Vagina (tissue), 2 donors: ENCODE measurements at regions not wholly inside any gene's neighbourhood (a gene's known extent, or its start where the extent isn't known, plus 50 kb on each side); places are given as distances from the start of the nearest gene placed in this dataset.

Experiments
- DNase-seq, 2 donors: peaks; one replicate each; pipeline ENCODE4 v3.0.0-alpha.2; 2017; ENCODE audit errors: extremely low spot score in 2 of 2
- H3K27ac ChIP-seq: fragments of 200-600 bp; sonication (generic); one replicate; pipeline ENCODE4 v1.5.1; 2019
- H3K27me3 ChIP-seq: fragments of 200-600 bp; sonication (generic); one replicate; pipeline ENCODE4 v1.5.1; 2019
- H3K36me3 ChIP-seq, 2 donors: fragments of 200-600 bp; sonication (generic); one replicate each; pipeline ENCODE4 v1.5.1; 2017 to 2019
- H3K4me1 ChIP-seq: fragments of 200-600 bp; sonication (generic); one replicate; pipeline ENCODE4 v1.5.1; 2019
- H3K4me3 ChIP-seq, 2 donors: fragments of 200-600 bp; sonication (generic); 1 replicate in 1 of 2; 2 replicates in 1 of 2; pipeline ENCODE4 v1.5.1; 2016 to 2019
- H3K9me3 ChIP-seq: fragments of 200-600 bp; sonication (generic); one replicate; pipeline ENCODE4 v1.5.1; 2019
- POLR2A ChIP-seq, 2 donors: fragments of 450-650 bp; IDR thresholded peaks; one replicate each; pipeline ENCODE4 v1.6.1; 2017; ENCODE audit warnings: antibody characterized with exemption in 2 of 2, mild to moderate bottlenecking in 2 of 2, moderate library complexity in 2 of 2
- POLR2AphosphoS5 ChIP-seq, 2 donors: sonication (generic); formaldehyde crosslinking; IDR thresholded peaks; one replicate each; pipeline ENCODE4 v1.9.0; 2017; ENCODE audit warnings: antibody characterized with exemption in 2 of 2, mild to moderate bottlenecking in 2 of 2, low read depth in 1 of 2; ENCODE audit not compliant: insufficient read depth in 1 of 2
- intact Hi-C: fragments of 100-400 bp; cut with DNase I; formaldehyde crosslinking; loops from one replicate; pipeline ENCODE4 v1.15.1; 2023
- TF ChIP-seq, protein P1 (sequence below), 3 experiments: fragments of 450-650 bp in 2 of 3; fragments of 200-600 bp in 1 of 3; sonication (generic) in 1 of 3; IDR thresholded peaks; one replicate each; pipeline ENCODE4 v1.5.1; 2017 to 2019; ENCODE audit warnings: antibody characterized with exemption in 3 of 3, mild to moderate bottlenecking in 2 of 3, moderate library complexity in 2 of 3

DNA sequence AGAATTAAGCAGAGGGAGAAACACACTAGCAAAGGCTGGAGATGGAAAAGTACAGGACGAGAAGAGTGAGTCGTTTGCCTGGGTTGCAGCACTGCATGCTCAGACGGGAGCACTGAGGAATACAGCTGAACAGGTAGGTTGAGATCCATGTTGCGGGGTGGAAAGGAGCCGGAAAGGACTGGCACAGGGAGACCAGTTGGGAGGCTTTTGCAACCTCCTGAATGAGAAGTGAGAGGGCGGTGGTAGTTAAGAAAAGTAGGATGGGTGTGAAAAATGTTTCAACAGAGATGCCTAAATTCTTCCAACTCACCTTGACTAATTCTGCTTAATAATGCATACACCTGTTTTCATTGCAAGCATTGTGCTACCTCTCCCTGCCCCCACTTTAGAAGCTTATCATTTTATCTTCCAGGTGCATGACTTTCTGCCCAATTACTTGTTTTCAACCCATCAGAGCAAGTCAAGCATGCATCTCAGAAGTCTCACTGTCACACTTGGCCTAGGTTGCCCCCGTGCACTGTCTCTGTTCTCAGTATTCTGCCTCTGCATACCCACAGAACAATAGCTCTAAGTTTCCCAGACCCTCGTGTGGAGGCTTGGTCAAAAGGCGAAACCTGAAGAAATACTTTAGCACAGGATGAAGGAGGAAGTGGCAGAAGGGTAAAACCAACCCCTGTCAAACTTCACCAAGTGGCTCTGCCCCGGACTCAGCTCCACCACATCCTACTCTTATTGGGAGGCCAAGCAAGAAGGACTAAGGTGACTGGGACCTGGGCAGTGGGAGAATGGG, 199.3 kb upstream of the BCL6 start:
- H3K9me3 ChIP-seq, result no peaks in the 10 kb centered on the region
- DNase-seq, result no peak
- peaks cover 34% of the 10 kb centered on the region for H3K4me1 ChIP-seq
- no peak for TF ChIP-seq POLR2AphosphoS5 (IDR thresholded peaks at IDR 0.05; ENCODE audit: insufficient read depth in 1 of 2, low read depth in 1 of 2)
- no peaks in the 10 kb centered on the region for H3K27me3 ChIP-seq
- no peak overlapping the region for H3K4me3 ChIP-seq
- no peak overlapping the region for H3K27ac ChIP-seq
- H3K36me3 ChIP-seq, result no peaks in the 10 kb centered on the region
- intact Hi-C loops, result no loop called here

DNA sequence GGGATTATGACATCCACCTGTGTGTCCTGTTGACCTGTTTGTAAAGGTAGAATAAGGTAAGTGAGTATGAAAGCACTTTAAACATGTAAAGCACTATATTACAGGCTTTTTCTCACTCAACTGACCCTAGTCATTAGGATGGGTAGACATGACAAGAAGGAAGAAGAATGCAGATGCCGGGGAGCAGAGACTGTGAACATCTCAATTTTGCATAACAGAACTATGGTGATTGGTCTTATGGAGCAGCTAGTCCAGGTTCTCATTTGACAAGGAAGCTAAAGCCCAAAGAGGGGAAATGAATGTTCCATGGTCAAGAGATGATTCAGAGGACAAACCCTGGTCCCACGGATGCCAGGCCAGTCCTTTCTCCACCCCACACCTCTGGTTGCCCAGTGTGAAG, 200.1 kb upstream of the BCL6 start:
- TF ChIP-seq, protein P1, sequence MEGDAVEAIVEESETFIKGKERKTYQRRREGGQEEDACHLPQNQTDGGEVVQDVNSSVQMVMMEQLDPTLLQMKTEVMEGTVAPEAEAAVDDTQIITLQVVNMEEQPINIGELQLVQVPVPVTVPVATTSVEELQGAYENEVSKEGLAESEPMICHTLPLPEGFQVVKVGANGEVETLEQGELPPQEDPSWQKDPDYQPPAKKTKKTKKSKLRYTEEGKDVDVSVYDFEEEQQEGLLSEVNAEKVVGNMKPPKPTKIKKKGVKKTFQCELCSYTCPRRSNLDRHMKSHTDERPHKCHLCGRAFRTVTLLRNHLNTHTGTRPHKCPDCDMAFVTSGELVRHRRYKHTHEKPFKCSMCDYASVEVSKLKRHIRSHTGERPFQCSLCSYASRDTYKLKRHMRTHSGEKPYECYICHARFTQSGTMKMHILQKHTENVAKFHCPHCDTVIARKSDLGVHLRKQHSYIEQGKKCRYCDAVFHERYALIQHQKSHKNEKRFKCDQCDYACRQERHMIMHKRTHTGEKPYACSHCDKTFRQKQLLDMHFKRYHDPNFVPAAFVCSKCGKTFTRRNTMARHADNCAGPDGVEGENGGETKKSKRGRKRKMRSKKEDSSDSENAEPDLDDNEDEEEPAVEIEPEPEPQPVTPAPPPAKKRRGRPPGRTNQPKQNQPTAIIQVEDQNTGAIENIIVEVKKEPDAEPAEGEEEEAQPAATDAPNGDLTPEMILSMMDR (IDR thresholded peaks at IDR 0.05), result no peak
- H3K36me3 ChIP-seq, result no peaks in the 10 kb centered on the region
- H3K4me1 ChIP-seq, result peaks cover 34% of the 10 kb centered on the region
- H3K4me3 ChIP-seq, result no peak overlapping the region
- no peaks in the 10 kb centered on the region for H3K27me3 ChIP-seq
- no peak overlapping the region for H3K27ac ChIP-seq
- intact Hi-C loops, result no loop called here
- no peak for DNase-seq
- H3K9me3 ChIP-seq, result no peaks in the 10 kb centered on the region

DNA sequence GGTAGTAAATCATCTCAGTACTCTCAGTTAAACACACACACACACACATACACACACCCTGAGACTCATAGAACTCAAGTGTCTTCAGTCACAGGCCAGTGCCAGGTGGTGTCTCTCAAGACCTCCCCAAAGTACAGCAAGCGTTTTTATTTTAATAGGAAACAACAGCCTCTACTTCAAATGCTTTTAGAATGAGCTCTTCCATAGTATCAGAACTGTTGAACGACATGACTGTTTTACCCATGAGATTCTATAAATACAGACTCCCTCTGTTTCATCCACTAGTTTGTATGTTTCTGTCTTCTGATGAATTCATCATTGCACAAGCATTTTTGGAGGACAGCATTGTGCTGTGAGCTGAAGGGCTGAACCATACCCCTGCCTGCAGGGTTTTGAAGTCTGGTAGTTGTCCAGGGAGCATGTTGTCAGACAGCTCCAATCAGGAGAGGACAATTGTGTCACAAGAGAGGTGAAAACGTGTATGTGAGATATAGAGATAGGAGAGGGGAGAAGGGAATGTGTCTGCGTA, 201.0 kb upstream of the BCL6 start:
- no peaks in the 10 kb centered on the region for H3K36me3 ChIP-seq
- H3K9me3 ChIP-seq, result no peaks in the 10 kb centered on the region
- intact Hi-C loops, result no loop called here
- no peak for DNase-seq
- no peaks in the 10 kb centered on the region for H3K27me3 ChIP-seq
- no peak overlapping the region for H3K4me3 ChIP-seq
- TF ChIP-seq, protein P1 (IDR thresholded peaks at IDR 0.05), result no peak
- TF ChIP-seq POLR2A (IDR thresholded peaks at IDR 0.05), result no peak
- no peak for TF ChIP-seq POLR2AphosphoS5 (IDR thresholded peaks at IDR 0.05; ENCODE audit: insufficient read depth in 1 of 2, low read depth in 1 of 2)
- no peak overlapping the region for H3K27ac ChIP-seq
- H3K4me1 ChIP-seq, result peaks cover 34% of the 10 kb centered on the region

DNA sequence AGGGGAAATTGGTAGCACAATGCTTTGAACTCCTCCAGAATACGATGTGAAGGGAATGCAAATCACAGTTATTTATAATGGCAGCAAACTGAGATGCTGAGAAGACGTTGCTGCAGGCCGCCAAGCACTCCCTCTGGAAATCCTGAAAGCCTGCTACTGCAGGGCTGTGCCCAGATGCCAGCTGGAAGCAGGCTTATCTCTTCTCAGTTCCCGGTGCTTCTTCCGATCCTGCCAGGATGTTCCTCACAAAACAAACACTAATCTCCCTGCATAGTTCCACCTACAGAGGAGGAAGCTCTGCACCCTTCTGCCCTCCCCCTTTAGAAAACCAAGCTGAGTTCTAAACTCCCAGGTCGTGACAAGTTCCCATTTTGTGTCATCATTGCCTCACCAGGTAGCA, 201.7 kb upstream of the BCL6 start:
- H3K4me1 ChIP-seq, result peaks cover 34% of the 10 kb centered on the region
- H3K9me3 ChIP-seq, result no peaks in the 10 kb centered on the region
- H3K36me3 ChIP-seq, result no peaks in the 10 kb centered on the region
- intact Hi-C loops, result no loop called here
- H3K27ac ChIP-seq, result no peak overlapping the region
- no peaks in the 10 kb centered on the region for H3K27me3 ChIP-seq
- no peak overlapping the region for H3K4me3 ChIP-seq
- TF ChIP-seq, protein P1 (IDR thresholded peaks at IDR 0.05), result no peak
- TF ChIP-seq POLR2AphosphoS5 (IDR thresholded peaks at IDR 0.05; ENCODE audit: insufficient read depth in 1 of 2, low read depth in 1 of 2), result no peak
- DNase-seq, result no peak

DNA sequence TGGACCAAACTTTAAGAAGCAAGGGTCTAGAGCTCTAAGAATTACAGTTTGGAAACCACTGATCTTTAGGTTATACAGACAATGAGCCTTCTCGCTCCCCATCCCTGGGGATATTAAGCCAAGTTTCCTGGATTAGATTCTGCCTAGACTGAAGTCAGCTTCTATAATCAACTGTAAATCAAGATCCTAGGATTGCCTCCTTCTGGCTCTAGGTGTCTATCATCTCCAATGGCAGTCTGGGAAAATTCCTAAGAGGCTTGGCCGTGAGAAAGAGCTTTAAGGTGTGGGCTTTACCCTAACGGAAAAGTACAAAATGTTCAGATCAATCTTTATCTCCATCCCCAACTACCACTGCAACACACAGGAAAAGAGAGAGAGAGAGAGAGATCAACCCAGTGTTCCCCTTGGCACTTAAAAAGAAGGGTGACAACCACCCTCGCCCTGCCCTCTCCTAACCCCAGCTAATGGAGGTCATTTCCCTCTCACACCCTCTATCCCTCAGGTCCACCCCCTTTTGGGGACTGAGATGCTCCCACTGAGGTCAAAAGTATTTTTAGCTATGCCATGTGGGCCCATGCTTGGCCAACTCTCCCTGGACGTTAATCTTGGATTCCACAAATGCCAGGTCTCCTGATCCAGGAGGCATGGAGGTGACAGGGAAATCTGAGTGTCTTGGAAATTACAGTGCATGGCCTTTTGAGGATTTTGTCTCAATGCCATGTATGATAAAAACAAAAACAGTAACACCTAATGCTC, 202.8 kb upstream of the BCL6 start:
- intact Hi-C loops, result no loop called here
- Histone ChIP-seq H3K4me3 (no peak overlapping the region), H3K4me1 (peaks cover 34% of the 10 kb centered on the region), H3K27me3 (no peaks in the 10 kb centered on the region), H3K9me3 (no peaks in the 10 kb centered on the region), H3K27ac (no peak overlapping the region), H3K36me3 (no peaks in the 10 kb centered on the region)
- DNase-seq, result no peak
- TF ChIP-seq POLR2A (IDR thresholded peaks at IDR 0.05), result no peak
- TF ChIP-seq POLR2AphosphoS5 (IDR thresholded peaks at IDR 0.05; ENCODE audit: insufficient read depth in 1 of 2, low read depth in 1 of 2), result no peak
- TF ChIP-seq, protein P1 (IDR thresholded peaks at IDR 0.05), result no peak
